ENCODE measurements at regions not wholly inside any gene's neighbourhood (a gene's known extent, or its start where the extent isn't known, plus 50 kb on each side); places are given as distances from the start of the nearest gene placed in this dataset.
"Not testable (repeated sequence)": the region's sequence is repeated elsewhere in the genome, so short reads cannot be mapped to it uniquely, and the experiment has no call there.

GRCh38 chrX:115357326-115358120 is 68.0 kb downstream of the LUZP4 start:
- no peak overlapping the region for H3K4me3 ChIP-seq (ENCODE audit: low read depth in 1 of 3, low read length in 3 of 3)

GRCh38 chrX:115359508-115359907 is 70.0 kb downstream of the LUZP4 start:
- H3K4me3 ChIP-seq (ENCODE audit: low read depth in 1 of 3, low read length in 3 of 3); H3K4me1 ChIP-seq (ENCODE audit: control insufficient read depth in 4 of 4, insufficient read depth in 4 of 4, low read length in 3 of 4); H3K36me3 ChIP-seq (ENCODE audit: control insufficient read depth in 4 of 4, insufficient read depth in 3 of 4, low read depth in 1 of 4, low read length in 3 of 4); H3K27me3 ChIP-seq (ENCODE audit: control insufficient read depth in 4 of 4, insufficient read depth in 4 of 4, low read length in 3 of 4); H3K27ac ChIP-seq (ENCODE audit: low read depth in 1 of 2, low read length in 2 of 2); H3K9me3 ChIP-seq (ENCODE audit: control insufficient read depth in 4 of 4, low read length in 3 of 4); H3K9ac ChIP-seq (ENCODE audit: low read depth in 1 of 2, low read length in 2 of 2); DNase-seq (ENCODE audit: low spot score): not testable (repeated sequence)
- 79% methylated on average over 7 of the region's 7 CpGs for WGBS

More at GRCh38 chrX:115357326-115358120, 68.0 kb downstream of the LUZP4 start:
- H3K9me3 ChIP-seq (ENCODE audit: control insufficient read depth in 4 of 4, low read length in 3 of 4), result no peaks in the 10 kb centered on the region
- WGBS, result 84% methylated on average over 3 of the region's 3 CpGs
- peaks cover 0 to 4% (median 0%) of the 10 kb centered on the region in 4 donors for H3K27me3 ChIP-seq (ENCODE audit: control insufficient read depth in 4 of 4, insufficient read depth in 4 of 4, low read length in 3 of 4)
- H3K9ac ChIP-seq (ENCODE audit: low read depth in 1 of 2, low read length in 2 of 2), result no peak overlapping the region
- H3K27ac ChIP-seq (ENCODE audit: low read depth in 1 of 2, low read length in 2 of 2), result no peak overlapping the region
- H3K36me3 ChIP-seq (ENCODE audit: control insufficient read depth in 4 of 4, insufficient read depth in 3 of 4, low read depth in 1 of 4, low read length in 3 of 4), result no peaks in the 10 kb centered on the region
- peaks cover 0 to 2% (median 0%) of the 10 kb centered on the region in 4 donors for H3K4me1 ChIP-seq (ENCODE audit: control insufficient read depth in 4 of 4, insufficient read depth in 4 of 4, low read length in 3 of 4)
- no peak for DNase-seq (ENCODE audit: low spot score)
- no peak for TF ChIP-seq FOXA2 (IDR thresholded peaks at IDR 0.05)
- no peak for TF ChIP-seq YY1 (IDR thresholded peaks at IDR 0.05)
- no peak for TF ChIP-seq ZBTB33 (IDR thresholded peaks at IDR 0.05)
- no peak for TF ChIP-seq EGR1 (IDR thresholded peaks at IDR 0.05; ENCODE audit: low read depth in 2 of 2)
- TF ChIP-seq REST (IDR thresholded peaks at IDR 0.05), result no peak
- TF ChIP-seq TAF1 (conservative IDR thresholded peaks at IDR 0.05), result no peak

- no peak overlapping the region for H3K27ac ChIP-seq (ENCODE audit: low read depth in 1 of 2, low read length in 2 of 2)
- no peak overlapping the region for H3K4me3 ChIP-seq (ENCODE audit: low read depth in 1 of 3, low read length in 3 of 3)
- DNase-seq (ENCODE audit: low spot score), result no peak
- H3K9ac ChIP-seq (ENCODE audit: low read depth in 1 of 2, low read length in 2 of 2), result no peak overlapping the region
- no peaks in the 10 kb centered on the region for H3K36me3 ChIP-seq (ENCODE audit: control insufficient read depth in 4 of 4, insufficient read depth in 3 of 4, low read depth in 1 of 4, low read length in 3 of 4)
- WGBS, result 57% methylated on average over 2 of the region's 2 CpGs
- no peaks in the 10 kb centered on the region for H3K9me3 ChIP-seq (ENCODE audit: control insufficient read depth in 4 of 4, low read length in 3 of 4)
- peaks cover 0 to 2% (median 0%) of the 10 kb centered on the region in 4 donors for H3K4me1 ChIP-seq (ENCODE audit: control insufficient read depth in 4 of 4, insufficient read depth in 4 of 4, low read length in 3 of 4)
- peaks cover 0 to 4% (median 0%) of the 10 kb centered on the region in 4 donors for H3K27me3 ChIP-seq (ENCODE audit: control insufficient read depth in 4 of 4, insufficient read depth in 4 of 4, low read length in 3 of 4)
- TF ChIP-seq RXRA (IDR thresholded peaks at IDR 0.05), result no peak
- no peak for TF ChIP-seq YY1 (IDR thresholded peaks at IDR 0.05)
- TF ChIP-seq ZBTB33 (IDR thresholded peaks at IDR 0.05), result no peak
- TF ChIP-seq MAX (IDR thresholded peaks at IDR 0.05), result no peak
- TF ChIP-seq ATF3 (IDR thresholded peaks at IDR 0.05), result no peak
- TF ChIP-seq FOXA1 (IDR thresholded peaks at IDR 0.05), result no peak
- TF ChIP-seq EGR1 (IDR thresholded peaks at IDR 0.05; ENCODE audit: low read depth in 2 of 2), result no peak
- no peak for TF ChIP-seq CTCF (IDR thresholded peaks at IDR 0.05; ENCODE audit: low read depth, low read length, missing input control)
- TF ChIP-seq HNF4G (IDR thresholded peaks at IDR 0.05), result no peak
Observed at GRCh38 chrX:115360220-115360781, 70.8 kb downstream of the LUZP4 start.
